Hepatocyte (in vitro differentiated cells): ENCODE measurements at regions not wholly inside any gene's neighbourhood (a gene's known extent, or its start where the extent isn't known, plus 50 kb on each side); places are given as distances from the start of the nearest gene placed in this dataset.

Experiments used
- DNase-seq: peaks from one replicate; pipeline ENCODE4 v3.0.0-alpha.2; 2016; ENCODE audit warnings: low spot score
- H2AFZ ChIP-seq: fragments of 200-600 bp; sonication (generic); 2 replicates; pipeline ENCODE4 v1.6.0; 2016; ENCODE audit warnings: antibody characterized with exemption, mild to moderate bottlenecking
- H3K27ac ChIP-seq: fragments of 200-600 bp; sonication (generic); 2 replicates; pipeline ENCODE4 v1.5.1; 2016; ENCODE audit warnings: mild to moderate bottlenecking
- H3K27me3 ChIP-seq: fragments of 200-600 bp; sonication (generic); 2 replicates; pipeline ENCODE4 v1.6.1; 2016
- H3K36me3 ChIP-seq: fragments of 200-600 bp; sonication (generic); replicated peaks from 2 replicates; pipeline ENCODE4 v1.5.1; 2016; ENCODE audit warnings: low read depth; ENCODE audit not compliant: insufficient read depth
- H3K4me1 ChIP-seq: fragments of 200-600 bp; sonication (generic); 2 replicates; pipeline ENCODE4 v1.5.1; 2016; ENCODE audit warnings: mild to moderate bottlenecking, moderate library complexity; ENCODE audit not compliant: insufficient read depth
- H3K4me2 ChIP-seq: fragments of 200-600 bp; sonication (generic); 2 replicates; pipeline ENCODE4 v1.6.0; 2016
- H3K4me3 ChIP-seq: fragments of 200-600 bp; sonication (generic); 2 replicates; pipeline ENCODE4 v1.5.1; 2016; ENCODE audit warnings: mild to moderate bottlenecking
- H3K79me2 ChIP-seq: fragments of 200-600 bp; sonication (generic); 2 replicates; pipeline ENCODE4 v1.6.0; 2017; ENCODE audit warnings: mild to moderate bottlenecking
- H3K9me2 ChIP-seq: fragments of 200-600 bp; sonication (generic); replicated peaks from 2 replicates; pipeline ENCODE4 v1.6.0; 2017; ENCODE audit warnings: mild to moderate bottlenecking; ENCODE audit not compliant: insufficient read depth
- H3K9me3 ChIP-seq: fragments of 200-600 bp; sonication (generic); 2 replicates; pipeline ENCODE4 v1.5.1; 2016; ENCODE audit warnings: low read depth, mild to moderate bottlenecking
- H4K20me1 ChIP-seq: fragments of 200-600 bp; sonication (generic); 2 replicates; pipeline ENCODE4 v1.6.0; 2016; ENCODE audit warnings: mild to moderate bottlenecking; ENCODE audit not compliant: insufficient read depth, poor library complexity, severe bottlenecking
- CTCF ChIP-seq: fragments of 200-600 bp; sonication (generic); IDR thresholded peaks from 2 replicates; pipeline ENCODE4 v1.5.1; 2016; ENCODE audit warnings: antibody characterized with exemption, mild to moderate bottlenecking; ENCODE audit not compliant: poor library complexity
- EZH2 ChIP-seq: fragments of 200-600 bp; sonication (generic); IDR thresholded peaks from 2 replicates; pipeline ENCODE4 v1.6.1; 2016; ENCODE audit warnings: antibody characterized with exemption, mild to moderate bottlenecking, borderline replicate concordance
- EZH2phosphoT487 ChIP-seq: fragments of 200-600 bp; sonication (generic); IDR thresholded peaks from one replicate; pipeline ENCODE4 v1.6.1; 2018; ENCODE audit warnings: antibody characterized with exemption, mild to moderate bottlenecking, low read depth, moderate library complexity; ENCODE audit not compliant: unreplicated experiment, severe bottlenecking
- WGBS: methylation state at CpG from one replicate; pipeline ENCODE4 v1.1.6; 2016; ENCODE audit warnings: low lambda C conversion rate; ENCODE audit errors: missing lambda C conversion rate; 5-methylcytosine and 5-hydroxymethylcytosine counted together

GRCh38 chr14:22400655-22401259 lies 188.3 kb downstream of the DAD1 start:
- H2AFZ ChIP-seq, result no peak overlapping the region
- no peak overlapping the region for H3K27ac ChIP-seq
- H3K27me3 ChIP-seq, result no peaks in the 10 kb centered on the region
- TF ChIP-seq EZH2 (no peak), EZH2phosphoT487 (no peak), CTCF (no peak)
- 63% methylated on average over 3 of the region's 3 CpGs for WGBS
- H3K4me3 ChIP-seq, result no peak overlapping the region
- H3K79me2 ChIP-seq, result no peaks in the 10 kb centered on the region
- H3K36me3 ChIP-seq, result no peaks in the 10 kb centered on the region
- H4K20me1 ChIP-seq, result no peaks in the 10 kb centered on the region
- DNase-seq, result no peak
- H3K4me1 ChIP-seq, result no peaks in the 10 kb centered on the region
- no peaks in the 10 kb centered on the region for H3K9me3 ChIP-seq
- no peaks in the 10 kb centered on the region for H3K9me2 ChIP-seq
- no peak overlapping the region for H3K4me2 ChIP-seq

- no peak for DNase-seq
- no peak overlapping the region for H3K4me2 ChIP-seq
- H3K4me1 ChIP-seq, result no peaks in the 10 kb centered on the region
- H3K9me2 ChIP-seq, result no peaks in the 10 kb centered on the region
- 96% methylated on average over 2 of the region's 2 CpGs for WGBS
- no peaks in the 10 kb centered on the region for H3K9me3 ChIP-seq
- no peaks in the 10 kb centered on the region for H4K20me1 ChIP-seq
- H3K27ac ChIP-seq, result no peak overlapping the region
- H3K27me3 ChIP-seq, result no peaks in the 10 kb centered on the region
- H3K36me3 ChIP-seq, result no peaks in the 10 kb centered on the region
- TF ChIP-seq EZH2 (no peak), CTCF (no peak), EZH2phosphoT487 (no peak)
- H2AFZ ChIP-seq, result no peak overlapping the region
- no peaks in the 10 kb centered on the region for H3K79me2 ChIP-seq
- H3K4me3 ChIP-seq, result no peak overlapping the region
These were observed 189.2 kb downstream of the DAD1 start for GRCh38 chr14:22399776-22400175.

- no peak overlapping the region for H3K27ac ChIP-seq
- no peaks in the 10 kb centered on the region for H3K4me1 ChIP-seq
- H3K79me2 ChIP-seq, result no peaks in the 10 kb centered on the region
- H3K4me2 ChIP-seq, result no peak overlapping the region
- H4K20me1 ChIP-seq, result no peaks in the 10 kb centered on the region
- WGBS, result 94% methylated on average over 7 of the region's 7 CpGs
- H3K36me3 ChIP-seq, result no peaks in the 10 kb centered on the region
- H3K4me3 ChIP-seq, result no peak overlapping the region
- no peaks in the 10 kb centered on the region for H3K27me3 ChIP-seq
- no peak for TF ChIP-seq EZH2
- TF ChIP-seq CTCF, result no peak
- no peak for TF ChIP-seq EZH2phosphoT487
- no peak for DNase-seq
- no peak overlapping the region for H2AFZ ChIP-seq
- no peaks in the 10 kb centered on the region for H3K9me2 ChIP-seq
- no peaks in the 10 kb centered on the region for H3K9me3 ChIP-seq
These were observed 191.7 kb downstream of the DAD1 start for GRCh38 chr14:22397221-22397737.
